ENCODE measurements at regions not wholly inside any gene's neighbourhood (a gene's known extent, or its start where the extent isn't known, plus 50 kb on each side); places are given as distances from the start of the nearest gene placed in this dataset.
A peak's percentile ranks its signal among the peaks of the same experiment; 100 is the strongest.

- H3K9me3 Mint-ChIP-seq: no peaks in the 10 kb centered on the region
- peak overlapping the region; percentile 90 for H3K4me3 Mint-ChIP-seq
- no peaks in the 10 kb centered on the region for H3K27me3 Mint-ChIP-seq
- no peak for TF ChIP-seq CTCF (IDR thresholded peaks at IDR 0.05)
- ATAC-seq (ENCODE audit: low read depth): peak; percentile 99
- H3K4me1 Mint-ChIP-seq: peaks cover 36% of the 10 kb centered on the region
- intact Hi-C loops (cut with micrococcal nuclease): loop anchor here (1.0 to 10.0 kb wide), 5 partner anchors 15 to 311 kb away; partner anchors contain the start of gene GALNT2
- DNase-seq: peak; percentile 55
- H3K27ac Mint-ChIP-seq: peak overlapping the region; percentile 97
- H3K36me3 Mint-ChIP-seq (ENCODE audit: low read depth): peaks cover 2% of the 10 kb centered on the region
- CTCF ChIA-PET: interaction anchor here (1.5 kb wide), 2 partner anchors 15 to 450 kb away, joined by 3 to 4 read pairs; no protein-coding TSS in a partner anchor
- POLR2A ChIA-PET: interaction anchor here (0.7 to 2.5 kb wide), 6 partner anchors 10 to 423 kb away, joined by 3 to 10 read pairs (median 4); partner anchors contain the start of gene GALNT2
Measured at GRCh38 chr1:229856009-229856650, 210.9 kb upstream of the GALNT2 start.

GRCh38 chr1:229857585-229857984 is 209.5 kb upstream of the GALNT2 start:
- ChIA-PET CTCF (no interaction called here), POLR2A (interaction anchor here (2.5 kb wide), 1 partner anchor 266 kb away, joined by 10 read pairs; no protein-coding TSS in a partner anchor)
- Mint-ChIP-seq H3K36me3 (ENCODE audit: low read depth) (peaks cover 2% of the 10 kb centered on the region), H3K27ac (peak overlapping the region; percentile 56), H3K27me3 (peaks cover 3% of the 10 kb centered on the region), H3K9me3 (no peaks in the 10 kb centered on the region), H3K4me1 (peaks cover 32% of the 10 kb centered on the region), H3K4me3 (no peak overlapping the region)
- no peak for ATAC-seq (ENCODE audit: low read depth)
- TF ChIP-seq CTCF (IDR thresholded peaks at IDR 0.05): no peak
- no peak for DNase-seq
- intact Hi-C loops (cut with micrococcal nuclease): loop anchor here (2.0 to 10.0 kb wide), 4 partner anchors 17 to 310 kb away; no protein-coding TSS in a partner anchor

GRCh38 chr1:229859026-229859425 is 208.0 kb upstream of the GALNT2 start:
- Mint-ChIP-seq H3K9me3 (no peaks in the 10 kb centered on the region), H3K4me1 (peaks cover 30% of the 10 kb centered on the region), H3K36me3 (ENCODE audit: low read depth) (peaks cover 2% of the 10 kb centered on the region), H3K27ac (no peak overlapping the region), H3K4me3 (no peak overlapping the region), H3K27me3 (peaks cover 3% of the 10 kb centered on the region)
- no peak for ATAC-seq (ENCODE audit: low read depth)
- no peak for TF ChIP-seq CTCF (IDR thresholded peaks at IDR 0.05)
- intact Hi-C loops (cut with micrococcal nuclease): loop anchor here (5.0 to 10.0 kb wide), 3 partner anchors 246 to 308 kb away; no protein-coding TSS in a partner anchor
- DNase-seq: no peak
- ChIA-PET CTCF (interaction anchor here (1.6 kb wide), 1 partner anchor 10 kb away, joined by 3 read pairs; no protein-coding TSS in a partner anchor), POLR2A (no interaction called here)

GRCh38 chr1:229860926-229861325 is 206.1 kb upstream of the GALNT2 start:
- POLR2A ChIA-PET: interaction anchor here (0.7 kb wide), 1 partner anchor 48 kb away, joined by 3 read pairs; no protein-coding TSS in a partner anchor
- H3K9me3 Mint-ChIP-seq: no peaks in the 10 kb centered on the region
- H3K36me3 Mint-ChIP-seq (ENCODE audit: low read depth): peaks cover 2% of the 10 kb centered on the region
- ATAC-seq (ENCODE audit: low read depth) (no peak), DNase-seq (no peak)
- no peak overlapping the region for H3K27ac Mint-ChIP-seq
- CTCF ChIA-PET: no interaction called here
- peaks cover 12% of the 10 kb centered on the region for H3K4me1 Mint-ChIP-seq
- H3K27me3 Mint-ChIP-seq: peaks cover 3% of the 10 kb centered on the region
- no peak for TF ChIP-seq CTCF (IDR thresholded peaks at IDR 0.05)
- intact Hi-C loops (cut with micrococcal nuclease): no loop called here
- no peak overlapping the region for H3K4me3 Mint-ChIP-seq

GRCh38 chr1:229862017-229862774 is 204.8 kb upstream of the GALNT2 start:
- TF ChIP-seq CTCF (IDR thresholded peaks at IDR 0.05): no peak
- Mint-ChIP-seq H3K4me3 (no peak overlapping the region), H3K4me1 (peaks cover 4% of the 10 kb centered on the region), H3K9me3 (no peaks in the 10 kb centered on the region), H3K27me3 (peaks cover 3% of the 10 kb centered on the region), H3K27ac (no peak overlapping the region), H3K36me3 (ENCODE audit: low read depth) (no peaks in the 10 kb centered on the region)
- POLR2A ChIA-PET: no interaction called here
- CTCF ChIA-PET: interaction anchor here (0.7 kb wide), 1 partner anchor 12 kb away, joined by 3 read pairs; no protein-coding TSS in a partner anchor
- intact Hi-C loops (cut with micrococcal nuclease): no loop called here
- ATAC-seq (ENCODE audit: low read depth) (no peak), DNase-seq (no peak)

All from activated B cell treated with CpG ODN at 0.5 μM for 24 hours (primary cell).